Ramos (cell line): ENCODE measurements at regions not wholly inside any gene's neighbourhood (a gene's known extent, or its start where the extent isn't known, plus 50 kb on each side); places are given as distances from the start of the nearest gene placed in this dataset.

ENCODE experiments used
- in situ Hi-C: fragments of 300-500 bp; cut with MboI; formaldehyde crosslinking; loops from one replicate; pipeline ENCODE4 v1.14.3; 2022; ENCODE audit warnings: low sequenced_read_pairs; ENCODE audit not compliant: unreplicated experiment

DNA sequence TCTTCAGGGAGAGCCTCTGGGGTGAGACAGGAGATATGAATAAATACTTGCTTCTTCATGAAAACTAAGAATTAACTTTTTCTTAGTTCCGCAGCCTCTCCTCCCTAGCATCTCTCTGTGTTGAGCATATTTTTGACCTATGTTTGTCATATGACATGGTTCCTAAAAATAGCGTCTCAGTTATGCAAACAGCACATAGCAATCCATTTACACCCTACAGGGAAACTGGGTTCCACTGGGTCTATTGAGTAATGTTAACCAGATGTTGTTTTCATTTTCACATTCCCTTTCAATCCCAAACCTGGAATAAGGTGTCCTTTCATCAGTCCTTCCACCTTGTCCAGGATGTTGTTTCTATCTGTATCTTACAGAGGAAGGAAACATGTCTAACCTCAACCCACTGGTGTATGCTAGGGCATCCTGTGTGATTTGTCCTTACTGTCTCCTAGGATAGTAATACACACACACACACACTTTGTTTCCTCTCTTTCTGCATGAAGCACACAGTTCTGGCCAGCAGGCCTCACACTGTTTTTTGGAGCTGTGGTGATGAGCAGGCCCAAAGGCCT lies 1543.5 kb downstream of the AACS start:
- in situ Hi-C loops = no loop called here

DNA sequence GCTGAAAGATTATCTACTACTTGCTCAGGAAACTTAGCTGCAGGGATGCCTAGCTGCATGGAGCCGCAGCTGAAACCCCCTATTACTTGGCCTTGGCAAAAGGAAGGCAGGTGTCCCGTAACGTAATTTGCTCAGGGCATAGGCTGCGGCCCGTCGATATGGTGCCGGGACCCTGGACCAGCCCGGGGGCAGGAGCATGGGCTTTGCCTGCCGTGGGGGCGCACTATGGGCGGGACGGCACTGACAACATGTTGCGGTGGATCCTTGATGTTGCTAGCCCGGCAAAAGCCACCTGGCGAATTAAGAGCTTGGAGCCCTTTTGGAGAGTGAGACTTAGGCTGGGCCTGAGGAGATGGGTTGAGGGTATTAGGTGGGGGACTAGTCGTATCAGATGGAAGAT lies 1551.2 kb downstream of the AACS start:
- in situ Hi-C loops = no loop called here

GRCh38 chr12:126617312-126617711 lies 1552.1 kb downstream of the AACS start:
- in situ Hi-C loops = no loop called here

- in situ Hi-C loops = no loop called here
Observed at GRCh38 chr12:126627596-126627995, 1562.4 kb downstream of the AACS start.

- in situ Hi-C loops = no loop called here
Observed at GRCh38 chr12:126636821-126637220, 1571.6 kb downstream of the AACS start.

DNA sequence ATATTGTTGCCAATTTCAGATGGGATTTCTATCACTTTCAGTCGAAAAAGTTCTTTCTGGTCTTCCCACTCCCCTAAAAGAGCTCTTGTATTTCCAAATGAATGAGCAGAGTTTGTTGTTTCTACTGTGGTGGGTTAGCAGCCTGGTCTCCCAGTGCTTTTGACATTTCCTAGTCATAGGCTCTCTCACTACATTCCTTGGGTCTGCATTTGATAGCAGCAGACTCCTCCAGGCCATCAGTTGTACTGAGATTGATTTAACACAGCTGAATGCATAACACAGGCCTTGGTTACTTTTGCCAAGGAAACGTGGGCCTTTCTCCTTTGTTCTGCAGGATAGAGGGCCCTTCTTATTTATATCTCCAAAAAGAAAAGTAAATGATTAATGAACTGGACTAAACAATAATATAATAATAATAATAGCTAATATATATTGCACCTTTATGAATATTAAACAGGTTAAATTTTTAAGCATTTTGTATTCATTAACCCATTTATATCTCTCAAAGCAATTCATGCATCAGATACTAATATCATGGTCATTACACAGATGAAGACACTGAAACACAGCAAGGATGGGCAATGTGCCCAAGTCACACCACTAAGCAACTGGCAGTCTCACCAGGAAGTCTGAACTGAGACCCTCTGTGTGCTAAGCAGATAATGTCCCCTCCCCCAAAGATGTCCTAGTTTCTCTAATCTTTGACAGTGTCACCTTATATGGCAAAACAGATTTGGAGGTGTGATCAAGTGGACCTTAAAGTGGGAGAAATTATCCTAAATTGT lies 1579.2 kb downstream of the AACS start:
- in situ Hi-C loops = no loop called here

DNA sequence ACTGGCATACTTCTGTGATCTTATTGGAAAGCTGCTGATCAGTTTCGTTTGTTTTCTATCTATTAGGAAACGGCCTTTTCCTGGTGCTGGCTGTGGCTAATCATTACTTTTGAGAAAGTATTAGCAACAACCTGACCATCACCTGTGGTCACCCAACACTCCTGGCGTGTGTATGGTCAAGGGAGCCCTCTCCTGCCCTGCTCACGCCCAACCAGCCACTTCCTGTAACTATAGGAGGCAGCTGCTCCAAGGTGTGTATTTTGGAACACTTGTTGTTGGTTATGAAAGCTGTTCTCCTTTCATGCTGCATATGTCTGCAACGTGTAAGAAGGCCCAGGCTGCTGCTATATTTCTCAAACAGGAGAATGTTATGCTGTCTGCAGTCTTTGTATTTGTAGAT lies 1582.8 kb downstream of the AACS start:
- in situ Hi-C loops = no loop called here

- in situ Hi-C loops = no loop called here
Observed at GRCh38 chr12:126651133-126651532, 1585.9 kb downstream of the AACS start.

DNA sequence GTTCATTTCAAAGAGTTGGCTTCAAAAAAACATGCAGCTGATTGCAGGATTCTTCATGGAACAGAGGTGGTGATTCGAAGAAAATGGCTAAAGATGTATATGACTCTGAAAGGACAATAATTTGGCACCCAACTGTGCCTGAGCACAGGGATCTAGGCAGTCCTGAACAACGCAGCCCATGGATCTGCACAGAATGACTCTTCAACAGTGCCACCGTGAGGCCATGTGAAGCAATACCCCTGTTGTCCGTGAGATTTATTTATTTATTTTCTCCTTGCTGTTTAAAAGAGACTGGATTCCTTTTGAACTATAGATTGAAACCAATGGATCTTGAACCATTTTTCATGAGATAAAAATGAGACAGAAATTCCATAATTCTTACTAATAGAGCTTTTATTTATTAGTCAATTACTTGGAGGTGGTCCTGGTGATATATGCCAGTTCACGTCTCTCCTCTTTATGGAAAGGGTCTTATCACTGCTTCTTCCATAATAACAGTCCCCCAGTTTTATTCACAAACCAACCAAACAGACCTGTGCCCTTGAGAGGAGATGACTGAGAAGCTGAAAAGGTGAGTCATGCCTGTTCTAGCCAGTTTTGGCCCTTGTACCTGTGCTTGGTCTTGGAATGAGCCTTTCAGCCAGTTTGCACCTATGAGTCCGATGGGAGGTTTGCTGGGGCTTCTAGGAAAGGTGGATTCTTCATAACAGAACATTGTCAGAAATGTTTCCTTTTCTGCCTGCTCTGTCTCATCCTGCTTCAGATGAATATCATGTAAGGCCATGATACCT lies 1598.3 kb downstream of the AACS start:
- in situ Hi-C loops = no loop called here

- in situ Hi-C loops = no loop called here
Observed at GRCh38 chr12:126667339-126667738, 1599.6 kb upstream of the TMEM132C start.

GRCh38 chr12:126668538-126668937 lies 1598.4 kb upstream of the TMEM132C start:
- in situ Hi-C loops = no loop called here

- in situ Hi-C loops = no loop called here
Observed at GRCh38 chr12:126668961-126669360, 1598.0 kb upstream of the TMEM132C start.

DNA sequence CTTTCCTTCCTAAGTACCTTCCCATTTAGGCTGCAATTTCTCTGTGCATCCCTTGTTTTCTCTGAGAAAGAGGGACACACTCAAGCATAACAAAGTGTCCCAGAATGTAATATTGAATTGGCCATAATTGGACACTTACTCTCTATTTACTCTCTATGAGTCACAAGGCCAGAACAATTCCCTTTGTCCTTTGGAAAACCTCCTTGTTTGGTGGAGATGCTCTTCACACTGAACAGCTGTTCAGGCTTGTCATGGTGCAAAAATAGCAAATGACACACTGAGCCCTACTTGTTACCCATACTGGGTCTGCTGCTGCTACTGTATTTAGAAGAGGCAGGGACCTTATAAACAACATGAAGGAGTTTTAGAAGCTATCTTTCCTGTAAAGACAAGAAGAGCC lies 1590.5 kb upstream of the TMEM132C start:
- in situ Hi-C loops = no loop called here

DNA sequence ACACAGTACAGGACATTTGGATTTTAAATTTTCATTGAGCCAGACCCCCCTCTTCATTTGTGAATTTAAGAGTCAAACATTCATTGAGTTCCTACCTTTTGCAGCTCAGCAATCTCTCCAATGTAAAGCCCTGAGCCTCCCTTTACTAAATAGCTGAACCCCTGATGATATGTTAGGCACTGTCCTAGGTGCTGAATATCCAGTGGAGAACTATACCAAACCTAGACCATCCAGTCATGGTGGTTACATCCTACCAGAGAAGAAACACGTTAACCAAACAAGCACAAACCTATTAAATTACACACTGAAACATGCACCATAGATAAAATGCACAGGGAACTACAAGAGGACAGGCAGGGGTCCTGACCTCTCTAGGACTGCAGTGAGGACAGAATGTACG lies 1585.3 kb upstream of the TMEM132C start:
- in situ Hi-C loops = no loop called here

- in situ Hi-C loops = no loop called here
Observed at GRCh38 chr12:126684703-126685102, 1582.3 kb upstream of the TMEM132C start.

DNA sequence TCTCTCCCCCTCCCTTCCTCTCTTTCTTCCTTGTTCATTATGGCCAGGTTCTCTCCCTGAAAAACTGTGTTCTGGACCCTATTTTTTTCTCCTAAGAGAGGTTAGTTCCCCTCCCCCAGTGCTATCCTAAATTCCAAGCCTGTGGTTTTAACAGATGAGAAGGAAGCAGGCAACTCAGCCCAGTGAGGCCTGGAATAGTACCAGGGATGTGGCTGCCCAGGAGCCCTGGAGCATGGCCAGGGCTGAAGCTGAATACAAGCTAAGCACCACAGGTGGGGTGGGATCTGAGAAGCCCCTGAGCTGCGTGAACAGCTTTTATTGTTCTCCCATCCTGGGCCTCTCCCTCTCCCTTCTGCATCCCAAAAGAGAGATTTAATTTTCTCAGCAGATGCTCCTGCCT lies 1581.3 kb upstream of the TMEM132C start:
- in situ Hi-C loops = no loop called here

- in situ Hi-C loops = no loop called here
Observed at GRCh38 chr12:126688556-126688955, 1578.4 kb upstream of the TMEM132C start.

GRCh38 chr12:126700096-126700495 lies 1566.9 kb upstream of the TMEM132C start:
- in situ Hi-C loops = no loop called here

DNA sequence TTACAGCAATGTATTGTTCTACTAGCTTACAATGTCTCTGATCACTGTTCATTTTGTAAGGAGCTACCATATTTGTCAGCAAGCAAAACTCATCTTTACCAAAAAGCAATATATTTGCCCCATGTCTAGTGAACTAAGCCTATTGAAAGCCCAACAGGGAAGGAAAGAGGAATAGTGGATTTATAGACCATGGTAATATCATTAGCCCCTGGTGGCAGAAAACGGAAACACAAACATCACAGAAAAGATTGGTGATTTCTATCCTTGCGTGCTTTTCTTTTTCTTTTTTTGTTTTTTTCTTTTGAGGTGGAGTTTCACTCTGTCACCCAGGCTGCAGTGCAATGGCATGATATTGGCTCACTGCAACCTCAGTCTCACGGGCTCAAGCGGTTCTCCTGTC lies 1562.4 kb upstream of the TMEM132C start:
- in situ Hi-C loops = no loop called here

DNA sequence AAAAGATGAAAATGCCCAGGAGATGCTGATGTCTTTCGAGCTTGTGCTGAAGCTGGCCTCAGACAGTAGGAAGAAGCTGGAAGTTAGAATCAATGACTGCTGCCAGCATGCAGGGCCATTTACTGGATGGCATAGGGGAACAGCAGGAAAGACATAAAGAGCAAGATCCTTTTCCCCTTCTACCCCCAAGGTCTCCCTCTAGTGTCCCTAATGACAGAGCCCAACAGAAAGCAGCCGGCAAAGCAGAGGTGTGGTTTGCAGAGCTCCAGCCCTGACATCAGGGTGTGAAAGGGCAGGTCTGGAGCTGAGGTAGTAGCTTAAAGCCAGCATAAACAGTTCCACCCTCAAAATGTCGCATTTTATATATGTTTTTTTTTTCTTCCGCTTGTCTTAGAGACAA lies 1560.7 kb upstream of the TMEM132C start:
- in situ Hi-C loops = no loop called here

- in situ Hi-C loops = no loop called here
Observed at GRCh38 chr12:126708492-126708896, 1558.5 kb upstream of the TMEM132C start.
